GM18517 (cell line): ENCODE measurements at regions not wholly inside any gene's neighbourhood (a gene's known extent, or its start where the extent isn't known, plus 50 kb on each side); places are given as distances from the start of the nearest gene placed in this dataset.
A peak's percentile ranks its signal among the peaks of the same experiment; 100 is the strongest.
"Not testable (repeated sequence)": the region's sequence is repeated elsewhere in the genome, so short reads cannot be mapped to it uniquely, and the experiment has no call there.

Experiments
- ATAC-seq: cut with Tn5 transposase; IDR thresholded peaks from one replicate; pipeline ENCODE4 v1.9.1; 2021; ENCODE audit warnings: mild to moderate bottlenecking, moderate library complexity; ENCODE audit not compliant: unreplicated experiment

DNA sequence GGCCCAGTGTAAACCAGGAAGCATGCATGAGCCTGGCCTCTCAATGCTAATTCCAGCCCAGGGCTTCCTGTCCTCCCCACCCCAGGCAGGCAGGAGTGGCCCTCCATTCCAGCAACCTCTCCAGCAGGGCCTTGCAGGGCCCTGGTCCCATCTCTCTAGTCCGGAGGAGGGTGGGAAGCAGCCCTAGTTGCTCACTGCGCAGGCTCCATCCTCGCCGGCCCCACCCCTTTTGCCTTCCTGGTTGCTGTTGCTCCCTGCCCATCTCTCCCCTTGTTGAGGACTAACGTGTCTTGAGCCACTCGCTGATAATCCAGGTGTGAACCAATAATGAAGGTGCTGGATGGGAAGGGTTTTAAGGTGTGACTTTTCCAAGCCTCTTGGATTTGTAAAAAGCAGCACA is 161.2 kb upstream of the BCOR start:
- no peak for ATAC-seq

GRCh38 chrX:40253771-40254170 is 156.0 kb upstream of the BCOR start:
- no peak for ATAC-seq

GRCh38 chrX:40249582-40249981 is 151.8 kb upstream of the BCOR start:
- no peak for ATAC-seq

DNA sequence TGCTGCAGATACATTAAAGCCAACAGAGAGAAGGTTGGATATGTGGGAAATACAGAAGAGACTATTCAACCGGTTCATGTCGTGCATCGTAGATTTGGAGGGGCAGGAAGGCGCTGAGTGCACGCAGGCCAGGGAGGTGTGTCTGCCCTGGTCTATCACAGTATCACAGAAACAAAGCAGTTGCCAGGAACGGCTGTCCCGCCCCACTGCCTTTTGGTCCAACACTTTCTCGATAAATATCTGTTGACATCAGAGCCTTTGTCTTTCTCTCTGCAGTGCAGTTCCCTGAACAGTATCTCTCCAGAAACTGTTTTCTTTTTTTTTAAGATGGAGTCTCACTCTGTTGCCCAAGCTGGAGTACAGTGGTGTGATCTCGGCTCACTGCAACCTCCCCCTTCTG is 151.1 kb upstream of the BCOR start:
- no peak for ATAC-seq

DNA sequence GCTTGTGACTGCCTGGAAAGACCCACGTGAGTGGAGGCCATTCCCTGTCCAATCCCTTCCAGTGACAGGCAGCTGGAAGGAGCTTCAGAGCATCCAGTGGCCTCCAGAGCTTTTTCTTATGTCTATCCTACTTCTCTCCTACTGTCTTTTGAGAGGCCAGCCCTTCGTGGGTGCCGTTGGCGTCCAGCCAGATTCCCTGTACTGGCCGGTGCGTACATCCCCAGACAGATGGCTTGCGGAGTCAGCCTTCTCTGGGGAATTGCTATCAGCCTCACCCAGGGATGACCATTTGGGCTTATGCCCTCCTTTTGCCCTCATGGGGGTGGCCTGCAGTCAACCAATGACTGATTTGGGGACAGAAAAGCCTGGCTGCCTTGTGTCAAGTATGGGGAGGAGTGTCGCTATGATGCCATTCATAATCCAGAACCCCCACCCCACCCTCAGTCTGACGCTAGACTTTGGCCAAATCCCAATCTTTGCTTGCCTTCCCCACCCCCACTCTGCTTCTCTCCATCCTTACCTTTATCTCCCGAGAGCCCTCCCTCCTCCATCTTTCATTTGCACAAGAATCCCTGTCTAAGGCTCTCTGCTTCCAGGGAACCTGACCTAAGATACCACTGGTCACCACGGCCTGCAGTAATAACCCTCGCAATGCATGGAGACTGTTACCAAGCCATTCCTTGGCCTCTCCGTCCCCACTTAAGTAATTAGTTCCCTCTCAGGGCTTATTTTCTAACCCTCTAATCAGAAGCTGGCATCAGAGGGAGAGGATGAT is 150.3 kb upstream of the BCOR start:
- no peak for ATAC-seq

DNA sequence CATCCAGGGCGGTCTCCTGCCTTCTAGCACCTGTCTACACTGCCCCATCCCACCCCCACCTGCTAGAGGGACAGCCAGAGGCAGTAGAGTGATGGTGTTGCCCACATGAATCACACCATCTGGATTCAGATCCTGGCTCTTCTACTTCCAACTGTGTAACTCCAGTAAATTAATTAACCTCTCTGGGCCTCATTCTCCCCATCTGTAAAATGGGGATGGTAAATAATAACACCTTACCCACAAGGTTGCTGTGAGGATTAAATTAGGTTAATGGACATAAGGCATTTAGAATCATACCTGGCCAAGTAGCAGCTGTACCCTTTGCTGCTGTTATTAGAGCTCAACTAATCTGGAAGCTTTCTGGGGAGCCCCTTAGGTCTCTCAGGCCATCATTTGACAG is 149.6 kb upstream of the BCOR start:
- no peak for ATAC-seq

- no peak for ATAC-seq
Measured at GRCh38 chrX:40245488-40246071, 147.8 kb upstream of the BCOR start.

DNA sequence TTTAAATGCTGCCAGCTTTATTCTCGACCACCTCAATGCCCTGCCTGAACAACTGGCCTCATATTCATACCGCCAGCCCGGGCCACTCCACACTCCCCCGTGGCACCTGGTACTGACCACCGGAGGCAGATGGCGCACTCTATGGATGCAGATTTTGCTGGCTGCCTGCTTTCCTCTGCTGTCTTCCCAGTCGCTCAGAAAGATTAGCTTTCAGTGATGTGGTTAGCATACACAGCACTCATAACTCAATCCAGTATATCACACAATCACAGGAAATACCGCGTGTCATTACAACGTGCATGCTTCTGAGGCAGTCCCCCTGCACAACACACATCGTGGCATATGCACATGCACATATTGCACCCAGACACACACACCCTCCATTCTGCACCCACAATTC is 147.2 kb upstream of the BCOR start:
- no peak for ATAC-seq

GRCh38 chrX:40243755-40244515 is 146.2 kb upstream of the BCOR start:
- no peak for ATAC-seq

DNA sequence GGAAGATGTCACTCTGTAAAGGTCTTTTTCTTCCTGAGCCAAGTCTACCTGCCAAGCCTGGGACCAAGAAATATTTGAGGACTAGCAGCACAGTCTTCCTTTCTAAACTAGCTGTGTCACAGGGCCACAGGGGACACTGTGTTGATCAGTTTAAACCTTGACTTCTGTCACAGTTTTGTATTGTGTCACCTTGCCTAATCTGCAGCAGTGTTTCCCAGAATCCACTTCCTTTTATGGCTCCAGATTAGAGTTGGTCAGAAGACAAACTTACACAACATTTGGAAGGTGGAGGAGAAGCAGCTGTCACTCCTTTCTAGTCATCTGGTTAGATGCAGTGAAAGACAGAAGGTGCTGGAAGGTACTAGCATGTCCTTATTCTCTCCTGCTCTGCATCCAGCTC is 143.1 kb upstream of the BCOR start:
- no peak for ATAC-seq

- no peak for ATAC-seq
Measured at GRCh38 chrX:40237731-40238178, 140.0 kb upstream of the BCOR start.

DNA sequence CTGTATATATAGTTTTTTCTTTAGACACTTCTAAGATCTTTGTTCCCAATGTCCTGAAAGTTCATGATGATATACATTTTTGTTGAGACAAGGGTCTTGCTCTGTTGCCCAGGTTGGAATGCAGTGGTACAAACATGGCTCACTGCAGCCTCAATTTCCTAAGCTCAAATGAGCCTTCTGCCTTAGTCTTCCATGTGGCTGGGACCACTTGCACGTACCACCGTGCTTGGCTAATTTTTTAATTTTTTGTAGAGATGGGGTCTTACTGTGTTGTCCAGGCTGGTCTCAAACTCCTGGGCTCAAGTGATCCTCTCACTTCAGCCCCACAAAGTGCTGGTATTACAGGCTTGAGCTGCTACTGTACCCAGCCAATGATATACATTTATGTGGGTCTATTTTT is 132.9 kb upstream of the BCOR start:
- no peak for ATAC-seq

- no peak for ATAC-seq
Measured at GRCh38 chrX:40227125-40227524, 129.4 kb upstream of the BCOR start.

- ATAC-seq: no peak
Measured at GRCh38 chrX:40224658-40225057, 126.9 kb upstream of the BCOR start.

DNA sequence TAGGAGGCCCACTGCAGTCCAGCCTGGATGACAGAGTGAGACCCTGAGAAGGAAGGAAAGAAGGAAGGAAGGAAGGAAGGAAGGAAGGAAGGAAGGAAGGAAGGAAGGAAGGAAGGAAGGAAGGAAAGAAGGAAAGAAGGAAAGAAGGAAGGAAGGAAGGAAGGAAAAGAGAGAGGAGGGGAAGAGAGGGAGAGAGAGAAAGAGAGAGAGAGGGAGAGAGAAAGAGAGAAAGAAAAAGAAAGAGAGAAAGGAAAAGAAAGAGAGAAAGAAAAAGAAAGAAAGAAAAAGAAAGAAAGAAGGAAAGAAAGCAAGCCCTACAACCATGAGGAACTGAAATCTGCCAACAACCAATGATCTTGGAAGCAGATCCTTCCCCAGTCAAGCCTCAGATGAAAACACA is 124.9 kb upstream of the BCOR start:
- not testable (repeated sequence) for ATAC-seq

- no peak for ATAC-seq
Measured at GRCh38 chrX:40213092-40213491, 115.3 kb upstream of the BCOR start.

GRCh38 chrX:40209951-40210617 is 112.3 kb upstream of the BCOR start:
- no peak for ATAC-seq

- ATAC-seq: no peak
Measured at GRCh38 chrX:40207626-40208025, 109.9 kb upstream of the BCOR start.

DNA sequence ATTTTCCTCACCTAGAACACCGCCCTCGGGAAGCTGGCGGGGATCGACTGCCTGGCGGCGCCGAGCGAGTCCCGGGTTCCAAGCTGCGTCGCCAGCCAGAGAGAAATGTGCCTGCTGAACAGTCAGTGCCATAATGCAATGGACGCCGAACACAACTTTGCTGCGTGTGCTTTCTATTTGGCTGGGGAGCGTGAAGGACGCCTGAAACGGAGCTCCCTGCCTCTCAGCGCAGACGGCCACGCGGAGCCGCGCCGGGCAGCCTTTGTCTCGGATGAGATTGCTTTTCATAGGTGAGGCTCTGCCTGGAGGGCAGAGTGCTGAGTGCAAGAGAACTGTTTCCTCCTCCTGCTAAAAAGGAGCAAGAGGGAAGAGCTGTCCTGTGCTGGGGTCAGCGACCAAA is 107.7 kb upstream of the BCOR start:
- no peak for ATAC-seq

DNA sequence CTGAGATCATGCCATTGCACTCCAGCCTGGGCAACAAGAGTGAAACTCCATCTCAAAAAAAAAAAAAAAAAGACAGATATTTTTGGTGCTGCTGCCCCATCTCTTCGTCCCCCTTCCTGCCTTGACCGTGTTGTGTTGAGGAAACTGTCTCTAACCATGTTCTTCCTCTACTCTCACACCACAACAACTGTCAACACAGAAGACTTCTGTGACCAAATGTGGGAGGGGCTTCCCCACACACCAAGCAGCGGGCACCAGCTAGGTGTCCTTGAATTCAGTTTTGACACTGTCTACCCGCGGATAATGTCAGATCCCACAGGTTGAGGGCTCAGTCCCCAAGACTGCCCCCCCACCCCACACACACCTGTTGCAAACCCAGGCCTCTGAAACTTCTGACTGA is 104.7 kb upstream of the BCOR start:
- no peak for ATAC-seq

DNA sequence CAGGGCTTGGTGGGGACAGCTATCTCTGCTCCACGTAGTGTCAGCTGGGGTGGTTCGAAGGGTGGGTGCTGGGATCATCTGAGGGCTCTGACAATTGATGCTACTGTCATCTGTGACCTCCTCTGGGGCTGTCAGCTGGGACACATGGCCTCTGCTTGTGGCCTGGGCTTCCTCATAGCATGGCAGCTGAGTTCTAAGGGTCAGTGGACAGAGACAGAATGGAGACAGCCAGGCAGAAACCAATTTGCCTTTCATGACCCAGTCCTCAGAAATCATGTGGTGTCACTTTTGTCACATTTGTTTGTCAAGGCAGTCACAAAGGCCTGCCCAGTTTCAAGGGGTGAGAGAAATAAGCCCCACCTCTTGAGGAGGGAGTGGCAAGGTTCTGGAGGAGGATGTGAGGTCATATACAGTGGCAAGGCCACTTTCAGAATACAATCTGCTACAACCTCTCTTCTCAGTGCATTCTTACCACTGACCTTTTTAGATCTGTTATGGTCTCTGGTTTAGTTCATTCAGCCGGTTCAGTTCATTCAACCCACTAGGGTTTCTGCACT is 103.6 kb upstream of the BCOR start:
- peak; percentile 98 for ATAC-seq
